T-helper 2 cell (primary cell): ENCODE measurements at regions not wholly inside any gene's neighbourhood (a gene's known extent, or its start where the extent isn't known, plus 50 kb on each side); places are given as distances from the start of the nearest gene placed in this dataset.

ENCODE experiments used
- DNase-seq, 5 experiments: peaks; one replicate each; pipeline versions ENCODE4 v3.0.0 to v3.0.0-alpha.2; 2012 to 2022

- no peak for DNase-seq
Measured at GRCh38 chr5:34510002-34510401, 146.1 kb upstream of the RAI14 start.

DNA sequence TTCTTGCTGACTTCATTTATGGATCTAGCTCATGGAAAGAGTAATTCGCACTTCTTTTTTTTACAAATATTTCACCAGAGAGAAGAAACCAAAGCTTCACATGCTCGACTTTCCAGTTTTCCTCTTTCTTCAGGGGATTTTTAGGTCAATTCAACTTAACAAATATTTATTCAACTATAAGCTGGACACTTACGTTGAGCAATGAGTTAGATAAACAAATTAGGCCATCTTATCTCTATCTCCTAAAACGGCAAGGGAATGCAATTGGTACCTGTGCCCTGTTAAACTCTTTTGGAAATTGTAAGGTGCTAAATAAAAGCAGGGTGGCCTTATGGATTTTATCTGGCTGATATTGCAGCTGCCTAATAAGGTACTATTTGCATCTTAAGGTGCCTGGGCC is 145.1 kb upstream of the RAI14 start:
- DNase-seq: no peak

DNA sequence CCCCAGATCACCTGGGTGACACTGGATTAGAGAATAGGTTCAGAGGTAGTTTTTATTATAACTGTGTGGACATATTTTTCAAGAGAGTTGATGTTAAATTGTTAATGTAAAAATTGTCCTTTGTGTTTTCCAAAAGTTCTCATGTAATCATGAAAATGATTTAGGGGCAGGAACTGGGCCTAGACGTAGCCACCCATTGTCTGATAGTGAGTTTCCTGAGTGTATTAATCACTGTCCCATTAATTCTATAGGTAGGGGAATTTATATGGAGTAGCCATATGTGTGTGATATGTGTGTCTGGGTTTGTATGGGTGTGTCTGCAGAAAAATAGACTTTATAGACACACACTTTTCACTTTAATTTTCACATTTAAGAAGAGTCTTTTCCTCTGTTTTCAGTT is 144.6 kb upstream of the RAI14 start:
- DNase-seq: no peak

DNA sequence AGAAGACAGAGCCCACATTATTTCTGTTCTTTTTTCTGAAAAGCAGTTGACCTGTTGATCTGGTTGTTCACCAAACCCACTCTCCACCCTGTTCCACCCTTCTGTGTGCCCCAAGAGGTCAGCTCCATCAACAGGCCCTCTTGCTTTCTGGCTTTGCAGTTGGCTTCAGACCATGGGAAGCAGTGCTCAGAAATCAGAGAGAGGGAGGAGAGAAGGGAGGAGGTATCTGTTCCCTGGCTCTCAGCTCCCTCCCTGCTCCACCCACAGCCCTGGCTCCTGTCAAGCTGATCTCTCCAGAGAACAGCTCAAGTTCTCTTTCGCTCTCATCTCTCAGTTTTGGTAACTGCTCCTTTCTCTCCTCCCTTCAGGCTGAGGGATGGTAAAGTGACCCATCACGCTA is 144.2 kb upstream of the RAI14 start:
- DNase-seq: no peak

- DNase-seq: no peak
Measured at GRCh38 chr5:34516166-34516565, 140.0 kb upstream of the RAI14 start.

- no peak for DNase-seq
Measured at GRCh38 chr5:34516686-34517085, 139.4 kb upstream of the RAI14 start.

- DNase-seq: no peak
Measured at GRCh38 chr5:34517249-34517648, 138.9 kb upstream of the RAI14 start.

DNA sequence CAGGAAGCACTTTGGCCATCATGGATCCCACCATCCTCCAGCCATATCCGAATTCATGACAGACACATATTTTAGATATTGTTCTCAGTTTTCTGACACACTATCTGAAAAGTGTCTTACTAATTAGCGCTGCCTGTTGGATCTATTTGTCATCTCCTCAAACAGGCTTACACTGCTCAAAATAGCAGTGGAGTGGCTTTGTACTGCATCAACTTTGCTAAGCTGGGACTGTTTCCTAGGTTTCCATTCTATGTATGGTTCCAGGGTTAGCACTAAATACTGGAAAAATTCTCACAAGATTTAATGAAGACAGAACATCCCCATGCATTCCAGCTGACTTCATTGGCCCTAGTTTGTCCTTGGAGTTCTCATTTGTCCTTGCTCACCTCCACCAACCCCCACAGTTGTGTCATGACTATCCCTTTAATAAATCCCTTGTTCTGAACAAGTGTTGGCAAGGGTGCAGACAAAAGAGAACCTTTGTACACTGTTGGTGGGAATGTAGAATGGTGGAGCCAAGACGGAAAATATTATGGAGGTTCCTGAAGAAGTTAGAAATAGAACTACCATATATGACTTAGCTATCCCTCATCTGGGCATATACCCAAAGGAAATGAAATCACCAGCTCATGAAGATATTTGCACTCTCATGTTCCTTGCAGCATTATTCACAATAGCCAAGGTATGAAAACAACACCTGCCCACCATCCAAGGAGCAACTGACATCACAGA is 136.5 kb upstream of the RAI14 start:
- no peak for DNase-seq

DNA sequence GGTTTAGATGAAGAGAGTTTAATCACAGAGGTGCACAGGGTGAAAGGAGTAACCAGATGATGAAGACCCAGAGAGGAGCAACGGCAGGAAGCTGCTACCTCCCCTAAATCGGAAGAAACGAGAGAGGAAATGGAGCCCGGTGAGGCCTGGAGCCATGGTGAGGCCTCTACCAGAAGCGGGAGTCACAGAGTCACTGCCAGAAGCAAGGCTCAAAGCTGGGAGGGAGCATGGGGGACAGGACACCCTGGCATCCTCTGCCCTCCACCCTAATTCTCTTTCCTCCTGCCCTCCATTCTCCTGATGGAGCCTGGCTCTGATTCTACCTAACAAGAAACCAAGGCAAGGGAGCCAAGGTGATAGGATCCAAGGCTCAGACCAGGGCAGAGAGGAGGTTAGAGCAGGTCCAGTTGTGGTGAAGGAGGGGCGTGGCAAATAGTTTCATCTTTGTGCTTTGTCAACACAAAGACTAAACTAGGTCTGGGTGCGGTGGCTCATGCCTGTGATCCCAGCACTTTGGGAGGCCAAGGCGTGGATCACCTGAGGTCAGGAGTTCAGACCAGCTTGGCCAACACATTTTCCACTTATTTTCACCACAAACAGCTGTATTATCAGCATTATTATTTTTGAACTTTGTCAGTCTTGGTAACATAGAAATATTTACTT is 134.4 kb upstream of the RAI14 start:
- DNase-seq: no peak

- DNase-seq: peak in 2 of 5 experiments; percentile 17 to 62
Measured at GRCh38 chr5:34522599-34523386, 133.3 kb upstream of the RAI14 start.

DNA sequence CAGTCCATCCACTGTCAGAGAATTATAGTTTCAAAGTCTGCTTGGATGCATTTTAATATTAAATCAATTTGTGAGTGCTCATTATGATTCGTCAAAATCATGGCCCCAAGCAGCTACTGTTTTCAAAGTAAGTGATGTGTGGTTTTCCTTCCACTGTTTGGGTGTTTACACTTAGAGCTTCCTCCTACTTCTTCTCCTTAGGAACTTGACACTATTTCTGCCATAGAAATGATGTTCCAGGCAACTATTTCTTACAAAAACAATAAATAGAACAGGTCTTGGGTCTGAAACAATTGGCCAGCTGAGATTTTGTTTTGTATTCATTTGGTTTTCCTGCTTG is 132.8 kb upstream of the RAI14 start:
- DNase-seq: no peak

DNA sequence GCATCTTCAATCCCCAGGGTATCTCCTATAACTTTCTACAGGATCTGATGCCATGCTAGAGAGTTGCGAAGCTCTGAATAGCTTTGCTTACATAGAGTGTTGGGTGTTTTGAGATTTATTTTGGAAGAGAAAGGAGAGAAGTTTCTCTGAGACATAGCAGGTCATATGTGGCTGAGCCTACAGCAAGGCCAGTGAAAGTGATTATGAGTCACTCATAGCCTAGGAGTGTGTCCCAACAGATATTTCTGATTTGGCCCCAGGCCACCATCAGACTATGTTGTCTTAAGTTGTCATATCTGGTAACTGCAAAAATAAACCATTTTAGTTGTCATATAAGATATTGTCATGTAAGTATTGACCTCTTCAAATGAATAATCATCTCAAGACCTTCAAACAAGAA is 132.0 kb upstream of the RAI14 start:
- no peak for DNase-seq

DNA sequence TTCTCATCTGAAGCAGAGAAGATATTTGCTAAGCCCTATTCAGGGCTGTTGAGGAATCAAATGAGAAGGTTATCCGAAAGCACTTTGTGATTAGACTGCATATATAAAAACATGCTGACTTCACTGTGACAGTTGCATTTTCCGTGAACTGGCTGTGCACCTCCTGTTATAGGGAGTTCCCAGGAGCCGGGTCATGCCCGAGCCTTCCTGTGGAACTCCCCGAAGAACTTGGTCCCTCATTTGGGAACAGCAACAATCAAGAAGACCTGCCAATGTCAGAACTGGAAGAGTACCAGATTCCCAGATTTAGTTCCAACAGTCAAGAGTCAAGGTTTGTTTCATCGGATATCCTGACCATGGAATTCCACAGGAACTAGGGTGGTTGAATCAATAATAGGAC is 130.4 kb upstream of the RAI14 start:
- DNase-seq: no peak

DNA sequence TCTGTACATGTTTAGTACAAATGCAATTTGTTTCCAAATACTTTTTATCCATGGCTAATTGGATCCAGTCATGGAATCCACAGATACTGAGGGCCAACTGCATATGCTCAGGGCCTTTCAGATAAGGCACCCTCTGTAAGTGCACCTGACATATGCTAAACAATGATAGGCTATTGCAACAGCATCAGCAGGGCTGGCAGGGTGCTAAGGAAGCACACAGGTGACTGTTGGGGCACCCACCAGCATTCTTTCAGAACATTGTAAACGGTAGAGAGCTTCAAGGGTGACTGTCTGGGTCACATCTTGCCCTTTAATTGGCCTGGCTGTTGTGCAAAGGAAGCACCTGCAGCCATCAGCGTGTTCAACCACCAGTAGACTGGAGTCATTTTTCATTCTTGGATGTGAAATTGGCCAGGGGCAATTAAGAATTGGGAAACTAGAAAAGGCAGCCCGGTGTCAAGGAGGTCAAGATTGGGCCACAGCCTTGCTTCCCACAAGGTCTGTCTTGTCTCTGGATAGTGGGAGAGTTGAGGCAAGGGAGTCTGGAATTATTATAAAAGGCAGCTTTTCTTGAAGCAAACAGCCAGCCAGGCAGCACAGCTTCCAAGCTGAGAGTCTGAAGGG is 129.3 kb upstream of the RAI14 start:
- no peak for DNase-seq

DNA sequence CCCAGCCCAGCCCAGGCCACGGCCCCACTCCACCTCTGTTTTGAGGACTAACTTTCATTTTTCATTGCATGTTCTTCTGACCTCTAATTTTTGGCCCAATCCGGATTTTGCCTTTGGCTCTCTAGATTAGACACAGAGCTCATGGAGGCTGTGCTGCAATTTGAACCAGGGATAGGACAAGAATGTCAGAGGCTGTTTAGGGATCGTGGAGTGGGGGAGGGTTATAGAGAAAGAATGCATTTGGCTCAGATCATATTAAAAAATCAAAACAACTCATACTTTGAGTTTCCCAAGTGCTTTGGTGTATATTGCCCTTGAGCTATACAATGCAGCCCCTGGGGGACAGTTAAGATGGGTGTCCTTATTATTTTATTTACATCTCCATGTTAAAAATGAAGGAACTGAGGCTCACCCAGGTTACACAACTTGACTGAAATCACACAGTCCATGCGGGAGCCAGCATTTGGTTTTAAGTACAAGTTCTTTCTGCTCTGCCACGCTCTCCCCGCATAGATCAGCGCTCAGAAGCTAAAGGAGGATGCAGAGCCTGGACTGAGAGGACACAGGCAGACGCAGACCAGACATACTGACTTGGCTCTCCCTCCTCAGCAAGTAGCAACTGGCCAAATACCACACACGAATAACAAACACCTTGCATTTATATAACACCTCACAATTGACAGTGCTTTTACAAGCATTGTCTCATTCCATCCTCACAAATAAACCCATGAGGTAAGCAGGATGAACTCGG is 126.4 kb upstream of the RAI14 start:
- no peak for DNase-seq

DNA sequence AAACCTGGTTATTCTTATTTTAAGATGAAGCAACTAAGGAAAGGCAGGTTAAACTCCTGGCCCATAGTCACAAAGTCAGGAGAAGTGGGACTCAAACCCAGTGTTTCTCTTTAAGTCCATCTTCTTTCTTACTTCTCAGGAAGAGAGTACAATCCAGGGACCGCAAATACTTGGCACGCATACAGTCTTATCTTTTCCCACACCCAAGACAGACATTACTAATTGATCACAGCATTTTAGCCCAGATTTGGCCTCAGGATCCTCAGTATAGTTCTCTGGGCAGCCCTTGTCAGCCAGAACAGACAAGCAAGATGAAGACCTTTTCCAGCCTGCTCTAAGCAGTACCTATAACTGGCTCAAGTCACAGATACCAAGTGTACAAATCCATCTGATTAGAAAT is 125.5 kb upstream of the RAI14 start:
- no peak for DNase-seq

DNA sequence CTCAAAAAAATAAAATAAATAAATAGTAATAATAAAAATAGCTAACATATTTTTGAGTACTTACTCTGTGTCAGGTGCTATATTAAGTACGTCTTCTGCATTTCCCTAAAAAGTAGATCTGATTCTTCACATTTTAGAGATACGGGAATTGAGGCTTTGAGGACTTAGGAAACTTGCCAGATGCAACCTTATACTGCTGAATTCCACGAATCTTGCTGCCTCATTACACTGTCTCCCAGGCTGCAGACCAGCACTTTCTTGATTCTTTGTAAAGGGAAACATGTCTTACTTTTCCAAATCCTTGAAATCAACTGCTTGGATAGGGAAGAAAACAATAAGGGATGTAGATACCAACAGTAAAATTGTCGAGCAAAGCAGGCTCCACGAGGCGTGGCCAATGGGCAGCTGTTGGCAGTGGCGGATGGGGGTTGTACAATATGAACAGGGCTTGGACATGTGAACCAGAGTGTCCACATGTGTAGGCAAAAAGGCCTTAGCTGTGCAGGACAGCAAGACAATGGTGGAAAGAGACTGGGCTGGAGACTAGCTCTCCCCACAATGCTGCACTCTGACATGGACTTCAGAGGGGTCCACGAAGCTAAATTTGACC is 124.3 kb upstream of the RAI14 start:
- no peak for DNase-seq

- peak in 1 of 5 experiments; percentile 27 for DNase-seq
Measured at GRCh38 chr5:34533582-34534522, 122.3 kb upstream of the RAI14 start.

DNA sequence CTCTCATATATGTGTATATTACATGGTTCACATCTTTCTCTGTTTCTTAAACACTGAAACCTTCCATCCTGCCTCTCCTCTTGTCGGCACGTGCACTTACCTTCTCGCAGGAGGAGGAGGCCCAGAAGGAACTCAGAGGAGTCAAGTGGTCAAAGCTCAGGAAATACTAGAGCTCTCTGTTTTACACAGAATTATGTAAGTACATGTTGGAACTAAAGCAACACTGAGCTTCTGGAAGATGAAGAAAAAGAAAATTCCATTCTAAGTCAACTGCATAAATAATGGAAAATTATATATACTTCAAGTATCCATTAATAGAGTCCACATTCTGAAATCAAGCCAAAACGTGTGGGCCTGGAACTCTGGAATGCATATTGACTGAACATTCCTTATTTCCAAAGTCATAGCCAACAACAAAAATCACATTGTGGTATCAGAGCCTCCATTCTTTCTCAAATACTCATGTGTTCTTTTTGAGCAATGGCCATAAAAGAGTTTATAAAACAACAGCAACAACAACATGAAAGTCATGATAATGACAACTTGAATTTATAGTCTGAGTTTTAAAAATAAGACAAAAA is 121.5 kb upstream of the RAI14 start:
- DNase-seq: no peak

DNA sequence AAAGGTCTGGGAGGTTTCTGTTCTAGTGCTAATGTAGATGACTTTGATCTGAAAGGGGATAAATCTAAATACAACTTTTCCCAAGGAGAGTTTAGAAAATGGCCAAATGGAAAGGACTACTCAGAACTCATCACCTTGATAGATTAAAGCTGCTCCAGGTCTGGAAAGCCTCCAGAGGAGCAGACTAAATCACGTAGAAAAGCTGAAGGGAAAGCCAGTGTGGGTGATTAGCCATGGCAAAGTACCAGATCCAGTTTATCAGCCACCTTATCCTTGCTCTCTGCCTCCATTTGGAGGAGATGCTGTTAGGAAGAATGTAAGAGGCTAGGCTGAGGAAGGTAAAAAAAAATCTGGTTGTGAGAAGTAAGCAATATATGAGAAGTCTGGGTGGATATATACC is 120.7 kb upstream of the RAI14 start:
- no peak for DNase-seq
